ENCODE measurements at regions not wholly inside any gene's neighbourhood (a gene's known extent, or its start where the extent isn't known, plus 50 kb on each side); places are given as distances from the start of the nearest gene placed in this dataset.

GRCh38 chr22:34489861-34490260, 569.6 kb upstream of the LARGE1 start:
- 96% methylated on average over 3 to 4 of the region's 4 CpGs for WGBS, 2 experiments (ENCODE audit: insufficient coverage in 1 of 2, insufficient read length in 1 of 2)
- no peak overlapping the region for H3K27ac Mint-ChIP-seq

GRCh38 chr22:34490886-34491285, 570.6 kb upstream of the LARGE1 start:
- H3K36me3 Mint-ChIP-seq (ENCODE audit: low read depth), result no peaks in the 10 kb centered on the region
- peaks cover 17% of the 10 kb centered on the region for H3K27me3 Mint-ChIP-seq (ENCODE audit: insufficient read depth)
- Histone ChIP-seq H3K27me3 (ENCODE audit: control insufficient read depth, insufficient read depth, low read length, poor library complexity, severe bottlenecking) (no peaks in the 10 kb centered on the region), H3K36me3 (ENCODE audit: control insufficient read depth, insufficient read depth, low read length) (no peaks in the 10 kb centered on the region), H3K27ac (ENCODE audit: low read depth, low read length) (no peak overlapping the region), H3K4me1 (ENCODE audit: control insufficient read depth, insufficient read depth, low read length) (no peaks in the 10 kb centered on the region), H3K9me3 (ENCODE audit: control insufficient read depth, low read length) (peaks cover 5% of the 10 kb centered on the region), H3K9ac (ENCODE audit: extremely low read depth, low read length, poor library complexity, severe bottlenecking) (no peak overlapping the region), H3K4me3 (ENCODE audit: low read length) (no peak overlapping the region)
- no peak overlapping the region for H3K27ac Mint-ChIP-seq
- H3K4me3 Mint-ChIP-seq, result no peak overlapping the region
- DNase-seq, result no peak
- TF ChIP-seq CTCF (conservative IDR thresholded peaks at IDR 0.05), result no peak
- peaks cover 4% of the 10 kb centered on the region for H3K4me1 Mint-ChIP-seq
- 80 to 93% methylated on average over 2 of the region's 2 CpGs for WGBS, 2 experiments (ENCODE audit: insufficient coverage in 1 of 2, insufficient read length in 1 of 2)
- peaks cover 6% of the 10 kb centered on the region for H3K9me3 Mint-ChIP-seq

More at GRCh38 chr22:34489861-34490260, 569.6 kb upstream of the LARGE1 start:
- TF ChIP-seq CTCF (conservative IDR thresholded peaks at IDR 0.05), result no peak
- DNase-seq, result no peak
- peaks cover 13% of the 10 kb centered on the region for H3K27me3 Mint-ChIP-seq (ENCODE audit: insufficient read depth)
- peaks cover 4% of the 10 kb centered on the region for H3K4me1 Mint-ChIP-seq
- no peak overlapping the region for H3K4me3 ChIP-seq (ENCODE audit: low read length)
- no peaks in the 10 kb centered on the region for H3K36me3 ChIP-seq (ENCODE audit: control insufficient read depth, insufficient read depth, low read length)
- no peaks in the 10 kb centered on the region for H3K4me1 ChIP-seq (ENCODE audit: control insufficient read depth, insufficient read depth, low read length)
- H3K9ac ChIP-seq (ENCODE audit: extremely low read depth, low read length, poor library complexity, severe bottlenecking), result no peak overlapping the region
- peaks cover 6% of the 10 kb centered on the region for H3K9me3 Mint-ChIP-seq
- H3K4me3 Mint-ChIP-seq, result no peak overlapping the region
- H3K27ac ChIP-seq (ENCODE audit: low read depth, low read length), result no peak overlapping the region
- no peaks in the 10 kb centered on the region for H3K36me3 Mint-ChIP-seq (ENCODE audit: low read depth)
- H3K9me3 ChIP-seq (ENCODE audit: control insufficient read depth, low read length), result peaks cover 5% of the 10 kb centered on the region
- H3K27me3 ChIP-seq (ENCODE audit: control insufficient read depth, insufficient read depth, low read length, poor library complexity, severe bottlenecking), result no peaks in the 10 kb centered on the region

GRCh38 chr22:34493486-34493885, 572.5 kb upstream of the ISX start:
- Histone ChIP-seq H3K9ac (ENCODE audit: extremely low read depth, low read length, poor library complexity, severe bottlenecking) (no peak overlapping the region), H3K4me1 (ENCODE audit: control insufficient read depth, insufficient read depth, low read length) (no peaks in the 10 kb centered on the region), H3K4me3 (ENCODE audit: low read length) (no peak overlapping the region), H3K9me3 (ENCODE audit: control insufficient read depth, low read length) (peaks cover 5% of the 10 kb centered on the region), H3K27ac (ENCODE audit: low read depth, low read length) (no peak overlapping the region), H3K36me3 (ENCODE audit: control insufficient read depth, insufficient read depth, low read length) (no peaks in the 10 kb centered on the region), H3K27me3 (ENCODE audit: control insufficient read depth, insufficient read depth, low read length, poor library complexity, severe bottlenecking) (no peaks in the 10 kb centered on the region)
- WGBS, 2 experiments (ENCODE audit: insufficient coverage in 1 of 2, insufficient read length in 1 of 2), result 100% methylated on average over 2 to 3 of the region's 3 CpGs
- Mint-ChIP-seq H3K36me3 (ENCODE audit: low read depth) (no peaks in the 10 kb centered on the region), H3K27ac (no peak overlapping the region), H3K4me3 (no peak overlapping the region), H3K27me3 (ENCODE audit: insufficient read depth) (peaks cover 14% of the 10 kb centered on the region), H3K9me3 (peaks cover 8% of the 10 kb centered on the region), H3K4me1 (peaks cover 4% of the 10 kb centered on the region)
- no peak for TF ChIP-seq CTCF (conservative IDR thresholded peaks at IDR 0.05)
- DNase-seq, result no peak
